ENCODE measurements at regions not wholly inside any gene's neighbourhood (a gene's known extent, or its start where the extent isn't known, plus 50 kb on each side); places are given as distances from the start of the nearest gene placed in this dataset.
A peak's percentile ranks its signal among the peaks of the same experiment; 100 is the strongest.

GRCh38 chr13:61252213-61252612, 163.4 kb downstream of the PCDH20 start:
- POLR2A ChIA-PET, result no interaction called here
- no peak for TF ChIP-seq ZNF317 (CRISPR knock-in tag; IDR thresholded peaks at IDR 0.05; ENCODE audit: borderline replicate concordance, low read depth)
- no peak for TF ChIP-seq ELF4 (CRISPR knock-in tag; IDR thresholded peaks at IDR 0.05; ENCODE audit: low read depth)
- no peak for TF ChIP-seq GRHL2 (CRISPR knock-in tag; IDR thresholded peaks at IDR 0.05; ENCODE audit: insufficient replicate concordance, severe bottlenecking)
- no peak for TF ChIP-seq ZNF281 (CRISPR knock-in tag; IDR thresholded peaks at IDR 0.05)
- TF ChIP-seq, protein P1, sequence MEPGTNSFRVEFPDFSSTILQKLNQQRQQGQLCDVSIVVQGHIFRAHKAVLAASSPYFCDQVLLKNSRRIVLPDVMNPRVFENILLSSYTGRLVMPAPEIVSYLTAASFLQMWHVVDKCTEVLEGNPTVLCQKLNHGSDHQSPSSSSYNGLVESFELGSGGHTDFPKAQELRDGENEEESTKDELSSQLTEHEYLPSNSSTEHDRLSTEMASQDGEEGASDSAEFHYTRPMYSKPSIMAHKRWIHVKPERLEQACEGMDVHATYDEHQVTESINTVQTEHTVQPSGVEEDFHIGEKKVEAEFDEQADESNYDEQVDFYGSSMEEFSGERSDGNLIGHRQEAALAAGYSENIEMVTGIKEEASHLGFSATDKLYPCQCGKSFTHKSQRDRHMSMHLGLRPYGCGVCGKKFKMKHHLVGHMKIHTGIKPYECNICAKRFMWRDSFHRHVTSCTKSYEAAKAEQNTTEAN (CRISPR knock-in tag; IDR thresholded peaks at IDR 0.05), result no peak
- no peak overlapping the region for H3K4me3 Mint-ChIP-seq
- CTCF ChIA-PET, result interaction anchor here (0.9 kb wide), 1 partner anchor 634 kb away, joined by 3 read pairs; no protein-coding TSS in a partner anchor
- H3K4me1 Mint-ChIP-seq, result peaks cover 15% of the 10 kb centered on the region
- H3K27me3 Mint-ChIP-seq (ENCODE audit: low read depth), result no peaks in the 10 kb centered on the region
- peaks cover 10% of the 10 kb centered on the region for H3K9me3 Mint-ChIP-seq
- H3K36me3 Mint-ChIP-seq, result no peaks in the 10 kb centered on the region
- H3K27ac Mint-ChIP-seq, result no peak overlapping the region
- no peak for DNase-seq (ENCODE audit: low spot score)
- ATAC-seq, result no peak

GRCh38 chr13:61247149-61247936, 168.3 kb downstream of the PCDH20 start:
- ATAC-seq (peak; percentile 88), DNase-seq (ENCODE audit: low spot score) (peak; percentile 28)
- peaks cover 21% of the 10 kb centered on the region for H3K4me1 Mint-ChIP-seq
- CTCF ChIA-PET, result interaction anchor here (1.2 to 1.4 kb wide), 2 partner anchors 8 to 122 kb away, joined by 4 to 16 read pairs; no protein-coding TSS in a partner anchor
- H3K4me3 Mint-ChIP-seq, result no peak overlapping the region
- H3K36me3 Mint-ChIP-seq, result peaks cover 12% of the 10 kb centered on the region
- POLR2A ChIA-PET, result no interaction called here
- H3K27me3 Mint-ChIP-seq (ENCODE audit: low read depth), result no peaks in the 10 kb centered on the region
- TF ChIP-seq TP53 (CRISPR knock-in tag; IDR thresholded peaks at IDR 0.05) (no peak), NR1H2 (CRISPR knock-in tag; IDR thresholded peaks at IDR 0.05) (no peak), MXD4 (CRISPR knock-in tag; IDR thresholded peaks at IDR 0.05; ENCODE audit: borderline replicate concordance) (no peak), HMGA2 (CRISPR knock-in tag; IDR thresholded peaks at IDR 0.05) (no peak), GTF2I (CRISPR knock-in tag; conservative IDR thresholded peaks at IDR 0.05) (no peak), NR3C1 (CRISPR knock-in tag; conservative IDR thresholded peaks at IDR 0.05; ENCODE audit: low read depth) (no peak), TEAD4 (CRISPR knock-in tag; IDR thresholded peaks at IDR 0.05) (no peak), SOX15 (CRISPR knock-in tag; IDR thresholded peaks at IDR 0.05) (no peak), ERG (CRISPR knock-in tag; IDR thresholded peaks at IDR 0.05) (no peak), KAT7 (CRISPR knock-in tag; IDR thresholded peaks at IDR 0.05; ENCODE audit: borderline replicate concordance) (no peak), JAZF1 (CRISPR knock-in tag; IDR thresholded peaks at IDR 0.05) (no peak)
- TF ChIP-seq, protein P2, sequence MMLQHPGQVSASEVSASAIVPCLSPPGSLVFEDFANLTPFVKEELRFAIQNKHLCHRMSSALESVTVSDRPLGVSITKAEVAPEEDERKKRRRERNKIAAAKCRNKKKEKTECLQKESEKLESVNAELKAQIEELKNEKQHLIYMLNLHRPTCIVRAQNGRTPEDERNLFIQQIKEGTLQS (CRISPR knock-in tag; conservative IDR thresholded peaks at IDR 0.05), result no peak
- TF ChIP-seq, protein P3, sequence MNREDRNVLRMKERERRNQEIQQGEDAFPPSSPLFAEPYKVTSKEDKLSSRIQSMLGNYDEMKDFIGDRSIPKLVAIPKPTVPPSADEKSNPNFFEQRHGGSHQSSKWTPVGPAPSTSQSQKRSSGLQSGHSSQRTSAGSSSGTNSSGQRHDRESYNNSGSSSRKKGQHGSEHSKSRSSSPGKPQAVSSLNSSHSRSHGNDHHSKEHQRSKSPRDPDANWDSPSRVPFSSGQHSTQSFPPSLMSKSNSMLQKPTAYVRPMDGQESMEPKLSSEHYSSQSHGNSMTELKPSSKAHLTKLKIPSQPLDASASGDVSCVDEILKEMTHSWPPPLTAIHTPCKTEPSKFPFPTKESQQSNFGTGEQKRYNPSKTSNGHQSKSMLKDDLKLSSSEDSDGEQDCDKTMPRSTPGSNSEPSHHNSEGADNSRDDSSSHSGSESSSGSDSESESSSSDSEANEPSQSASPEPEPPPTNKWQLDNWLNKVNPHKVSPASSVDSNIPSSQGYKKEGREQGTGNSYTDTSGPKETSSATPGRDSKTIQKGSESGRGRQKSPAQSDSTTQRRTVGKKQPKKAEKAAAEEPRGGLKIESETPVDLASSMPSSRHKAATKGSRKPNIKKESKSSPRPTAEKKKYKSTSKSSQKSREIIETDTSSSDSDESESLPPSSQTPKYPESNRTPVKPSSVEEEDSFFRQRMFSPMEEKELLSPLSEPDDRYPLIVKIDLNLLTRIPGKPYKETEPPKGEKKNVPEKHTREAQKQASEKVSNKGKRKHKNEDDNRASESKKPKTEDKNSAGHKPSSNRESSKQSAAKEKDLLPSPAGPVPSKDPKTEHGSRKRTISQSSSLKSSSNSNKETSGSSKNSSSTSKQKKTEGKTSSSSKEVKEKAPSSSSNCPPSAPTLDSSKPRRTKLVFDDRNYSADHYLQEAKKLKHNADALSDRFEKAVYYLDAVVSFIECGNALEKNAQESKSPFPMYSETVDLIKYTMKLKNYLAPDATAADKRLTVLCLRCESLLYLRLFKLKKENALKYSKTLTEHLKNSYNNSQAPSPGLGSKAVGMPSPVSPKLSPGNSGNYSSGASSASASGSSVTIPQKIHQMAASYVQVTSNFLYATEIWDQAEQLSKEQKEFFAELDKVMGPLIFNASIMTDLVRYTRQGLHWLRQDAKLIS (CRISPR knock-in tag; IDR thresholded peaks at IDR 0.05; ENCODE audit: borderline replicate concordance), result no peak
- no peak overlapping the region for H3K27ac Mint-ChIP-seq
- peaks cover 21% of the 10 kb centered on the region for H3K9me3 Mint-ChIP-seq

Data from WTC11 (cell line).